ENCODE measurements at regions not wholly inside any gene's neighbourhood (a gene's known extent, or its start where the extent isn't known, plus 50 kb on each side); places are given as distances from the start of the nearest gene placed in this dataset.

GRCh38 chr6:14731611-14732010 is 514.3 kb upstream of the JARID2 start:
- no peak for TF ChIP-seq CTCF (IDR thresholded peaks at IDR 0.05)
- TF ChIP-seq EP300 (IDR thresholded peaks at IDR 0.05), result no peak

Data from sigmoid colon (tissue), 4 donors.